COLO829 (cell line): ENCODE measurements at regions not wholly inside any gene's neighbourhood (a gene's known extent, or its start where the extent isn't known, plus 50 kb on each side); places are given as distances from the start of the nearest gene placed in this dataset.
"Not testable (repeated sequence)": the region's sequence is repeated elsewhere in the genome, so short reads cannot be mapped to it uniquely, and the experiment has no call there.

Experiments used
- DNase-seq: peaks from one replicate; pipeline ENCODE4 v3.0.0; 2012; ENCODE audit warnings: low spot score

DNA sequence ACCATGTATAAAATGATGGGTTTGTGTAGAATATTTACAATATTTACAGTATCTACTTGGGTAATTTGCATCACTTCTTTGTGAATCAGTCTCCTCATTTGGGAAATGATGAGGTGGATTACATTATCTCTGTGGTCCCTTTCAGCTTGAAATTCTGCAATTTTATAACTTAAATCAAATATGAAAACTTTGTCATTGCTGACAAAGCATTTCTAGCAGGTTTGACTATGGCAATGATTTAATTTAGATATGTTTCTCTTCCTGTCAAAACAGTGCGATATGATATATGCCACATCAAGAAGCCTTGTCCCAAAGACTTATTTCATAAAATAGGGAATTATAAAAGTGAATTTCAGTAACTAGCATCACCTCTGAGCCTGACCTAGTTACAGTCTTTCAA lies 315.8 kb upstream of the MEIS2 start:
- DNase-seq, result no peak

DNA sequence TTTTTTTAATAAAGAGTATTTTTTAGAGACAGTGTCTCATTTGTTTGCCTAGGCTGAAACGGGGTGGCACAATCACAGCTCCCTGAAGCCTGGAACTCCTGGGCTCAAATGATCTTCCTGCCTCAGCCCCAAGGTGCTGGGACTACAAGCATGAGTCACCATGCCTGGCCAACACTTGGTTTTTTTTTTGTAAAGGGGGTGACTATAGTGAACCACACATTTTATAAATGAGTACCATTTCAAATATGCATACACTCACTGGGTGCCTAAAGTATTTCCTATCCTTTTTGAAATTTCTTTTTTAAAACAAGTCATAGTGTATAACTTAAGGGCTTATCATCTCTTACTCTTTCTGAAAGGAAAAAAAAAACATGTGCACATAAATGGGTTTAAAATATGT lies 325.2 kb upstream of the MEIS2 start:
- DNase-seq, result no peak

DNA sequence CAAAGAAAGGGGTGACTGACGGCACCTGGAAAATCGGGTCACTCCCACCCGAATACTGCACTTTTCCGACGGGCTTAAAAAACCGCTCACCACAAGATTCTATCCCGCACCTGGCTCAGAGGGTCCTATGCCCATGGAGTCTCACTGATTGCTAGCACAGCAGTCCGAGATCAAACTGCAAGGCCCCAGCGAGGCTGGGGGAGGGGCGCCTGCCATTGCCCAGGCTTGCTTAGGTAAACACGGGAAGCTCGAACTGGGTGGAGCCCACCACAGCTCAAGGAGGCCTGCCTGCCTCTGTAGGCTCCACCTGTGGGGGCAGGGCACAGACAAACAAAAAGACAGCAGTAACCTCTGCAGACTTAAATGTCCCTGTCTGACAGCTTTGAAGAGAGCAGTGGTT lies 327.0 kb upstream of the MEIS2 start:
- not testable (repeated sequence) for DNase-seq

DNA sequence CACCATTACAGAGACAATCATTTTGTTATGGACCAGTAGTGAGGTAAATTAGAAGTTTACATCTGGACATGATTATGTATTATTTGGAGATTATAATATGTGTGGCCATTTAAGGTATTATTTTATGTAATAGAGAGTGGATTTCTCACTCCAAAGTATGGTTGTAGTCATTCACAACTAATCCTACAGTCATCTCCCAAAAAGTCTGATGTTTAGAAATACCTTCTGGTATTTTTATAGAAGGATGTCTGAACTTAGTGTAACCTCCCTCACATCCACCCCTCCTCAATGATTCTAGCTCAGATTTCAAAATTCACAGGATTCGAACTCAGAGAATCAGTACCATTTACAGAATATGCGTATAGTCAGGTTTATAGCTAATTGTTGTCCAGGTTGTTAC lies 346.6 kb upstream of the MEIS2 start:
- DNase-seq, result no peak

DNA sequence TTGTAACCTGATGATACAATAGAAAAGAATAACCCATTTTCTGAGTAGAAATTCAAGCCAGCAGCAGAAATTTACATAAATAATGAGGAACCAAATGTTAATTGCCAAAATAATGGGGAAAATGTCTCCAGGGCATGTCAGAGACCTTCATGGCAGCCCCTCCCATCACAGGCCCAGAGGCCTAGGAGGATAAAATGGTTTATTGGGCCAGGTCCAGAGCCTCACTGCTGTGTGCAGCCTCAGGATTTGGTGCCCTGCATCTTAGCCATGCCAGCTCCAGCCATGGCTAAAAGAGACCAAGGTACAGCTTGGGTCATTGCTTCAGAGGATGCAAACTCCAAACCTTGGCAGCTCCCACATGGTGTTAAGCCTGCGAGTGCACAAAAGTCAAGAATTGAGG lies 352.1 kb upstream of the MEIS2 start:
- DNase-seq, result no peak

DNA sequence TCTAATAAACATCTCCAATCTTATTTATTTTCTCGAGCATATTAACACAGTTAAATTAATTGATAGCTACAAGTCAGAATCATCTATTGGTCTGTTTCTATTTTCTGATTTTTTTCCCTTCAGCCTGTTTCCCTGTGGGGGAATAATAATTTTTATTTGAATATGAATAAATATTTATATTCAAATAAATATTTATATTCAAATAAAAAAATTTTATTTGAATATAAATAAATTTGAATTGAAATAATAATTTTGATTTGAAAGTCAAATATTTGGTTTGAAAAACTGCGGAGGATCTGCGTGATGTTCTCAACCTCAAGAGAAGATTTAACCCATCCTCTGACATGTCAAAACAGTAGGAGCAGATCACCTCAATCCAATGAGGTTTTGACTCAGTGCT lies 380.1 kb upstream of the MEIS2 start:
- DNase-seq, result no peak

DNA sequence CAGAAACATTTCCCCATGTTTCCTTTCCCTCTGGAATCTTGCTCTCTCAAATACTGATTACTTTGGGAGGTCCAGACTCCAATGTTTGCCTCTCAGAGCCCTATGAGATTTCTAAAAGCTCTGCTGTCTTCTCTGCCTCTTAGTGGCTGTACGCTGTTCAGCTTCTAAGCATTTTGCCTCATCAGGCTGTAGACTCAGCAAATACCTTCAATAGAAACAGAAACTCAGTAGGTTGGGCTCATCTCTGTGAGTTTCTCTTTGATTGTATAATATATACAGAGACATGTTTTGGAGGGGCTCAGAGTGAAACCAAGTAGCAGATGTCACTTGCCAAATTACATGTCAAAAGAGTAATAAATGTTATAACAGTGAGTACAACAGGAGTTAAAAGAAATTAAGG lies 380.8 kb upstream of the MEIS2 start:
- no peak for DNase-seq

DNA sequence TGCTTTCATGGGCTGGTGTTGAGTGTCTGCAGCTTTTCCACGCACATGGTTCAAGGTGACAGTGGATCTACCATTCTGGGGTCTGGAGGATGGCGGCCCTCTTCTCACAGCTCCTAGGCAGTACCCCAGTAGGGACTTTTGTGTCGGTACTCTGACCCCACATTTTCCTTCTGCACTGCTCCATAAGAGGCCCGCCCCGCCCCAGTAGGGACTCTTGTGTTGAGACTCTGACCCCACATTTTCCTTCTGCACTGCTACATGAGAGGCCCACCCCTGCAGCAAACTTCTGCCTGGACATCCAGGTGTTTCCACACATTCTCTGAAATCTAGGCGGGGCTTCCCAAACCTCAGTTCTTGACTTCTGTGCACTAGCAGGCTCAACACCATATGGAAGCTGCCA lies 383.4 kb upstream of the MEIS2 start:
- DNase-seq, result no peak

DNA sequence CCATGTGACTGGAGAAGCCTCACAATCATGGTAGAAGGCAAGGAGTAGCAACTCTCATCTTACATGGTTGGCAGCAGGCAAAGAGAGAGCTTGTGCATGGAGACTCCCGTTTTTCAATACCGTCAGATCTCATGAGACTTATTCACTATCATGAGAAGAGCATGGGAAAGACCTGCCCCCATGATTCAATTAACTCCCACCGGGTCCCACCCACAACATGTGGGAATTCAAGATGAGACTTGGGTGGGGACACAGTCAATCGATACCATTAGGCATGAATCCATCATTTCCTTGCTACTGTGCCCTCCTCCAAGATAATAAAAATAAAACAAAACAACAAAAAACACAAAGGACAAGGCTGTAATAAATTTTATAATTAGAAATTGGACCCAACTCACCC lies 384.7 kb upstream of the MEIS2 start:
- DNase-seq, result no peak

DNA sequence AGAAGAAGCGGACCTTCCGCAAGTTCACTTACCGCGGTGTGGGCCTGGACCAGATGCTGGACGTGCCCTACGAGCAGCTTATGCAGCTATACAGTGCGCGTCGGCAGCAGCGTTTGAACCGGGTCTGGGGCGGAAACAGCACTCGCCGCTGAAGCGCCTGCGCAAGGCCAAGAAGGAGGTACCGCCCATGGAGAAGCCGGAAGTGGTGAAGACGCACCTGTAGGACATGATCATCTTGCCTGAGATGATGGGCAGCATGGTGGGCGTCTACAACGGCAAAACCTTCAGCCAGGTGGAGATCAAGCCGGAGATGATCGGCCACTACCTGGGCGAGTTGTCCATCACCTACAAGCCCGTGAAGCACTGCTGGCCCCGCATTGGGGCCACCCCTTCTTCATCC lies 390.4 kb upstream of the MEIS2 start:
- DNase-seq, result no peak

DNA sequence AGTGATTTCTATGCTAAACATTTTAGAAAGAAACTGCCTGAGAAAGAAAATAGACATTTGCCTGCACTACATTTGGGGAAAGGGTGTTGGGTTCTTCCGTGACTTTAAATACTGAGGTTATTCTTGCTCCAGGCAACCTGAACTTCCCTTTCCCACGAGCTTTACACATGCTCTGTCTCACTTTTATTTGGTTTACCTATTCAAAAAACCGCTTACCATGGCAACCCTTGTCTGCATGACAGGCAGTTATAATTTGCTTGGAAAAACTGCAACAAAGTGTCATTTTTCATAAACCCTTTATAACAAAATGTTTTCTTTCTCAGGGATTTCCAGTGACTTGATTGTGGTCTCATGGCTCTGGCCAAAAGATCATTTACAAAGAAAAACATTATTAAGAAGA lies 416.3 kb upstream of the MEIS2 start:
- no peak for DNase-seq

DNA sequence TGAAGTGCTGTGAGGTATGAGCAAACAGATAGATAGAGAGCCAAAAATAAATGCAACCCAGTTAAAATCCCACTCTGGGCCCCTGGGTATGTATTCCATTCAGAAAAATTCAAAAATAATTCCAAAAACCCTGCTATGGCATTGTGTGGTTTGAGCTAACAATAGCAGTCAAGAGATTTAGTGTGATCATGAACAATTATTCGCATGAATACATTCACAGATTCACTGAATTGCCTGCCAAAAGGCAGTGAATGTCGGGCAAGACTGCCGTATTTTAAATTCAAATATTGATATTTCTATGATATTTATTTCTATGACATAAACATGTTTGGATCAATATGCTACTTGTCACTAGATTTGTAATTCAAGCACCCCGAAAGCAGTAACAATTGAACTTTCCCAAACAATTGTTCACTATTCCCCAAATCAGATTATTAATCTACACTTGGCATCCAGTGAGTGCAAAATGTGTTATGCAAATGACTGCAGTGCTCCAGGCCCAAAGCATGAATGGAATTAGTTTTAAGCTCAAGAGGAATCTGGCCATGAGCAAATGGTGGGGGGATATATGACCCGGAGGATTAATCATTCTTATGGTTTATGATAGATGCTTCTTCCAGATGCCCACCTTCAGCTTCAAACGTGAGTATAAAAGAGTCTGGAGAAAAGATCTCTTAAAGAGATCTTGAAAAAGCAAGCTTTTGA lies 417.0 kb upstream of the MEIS2 start:
- no peak for DNase-seq

DNA sequence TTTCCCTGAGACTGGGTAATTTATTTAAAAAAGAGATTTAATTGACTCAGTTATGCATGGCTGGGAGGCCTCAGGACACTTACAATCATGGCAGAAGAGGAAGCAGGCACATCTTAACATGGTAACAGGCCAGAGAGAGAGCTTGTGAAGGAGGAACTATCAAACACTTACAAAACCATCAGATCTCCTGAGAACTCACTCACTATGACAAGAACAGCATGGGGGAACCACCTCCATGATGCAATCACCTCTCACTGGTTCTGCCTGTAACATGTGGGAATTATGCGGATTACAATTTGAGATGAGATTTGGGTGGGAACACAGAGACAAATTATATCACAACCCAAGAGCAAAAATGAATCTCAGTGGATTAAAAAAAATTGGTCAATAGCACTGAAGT lies 416.0 kb upstream of the TMCO5A start:
- no peak for DNase-seq

DNA sequence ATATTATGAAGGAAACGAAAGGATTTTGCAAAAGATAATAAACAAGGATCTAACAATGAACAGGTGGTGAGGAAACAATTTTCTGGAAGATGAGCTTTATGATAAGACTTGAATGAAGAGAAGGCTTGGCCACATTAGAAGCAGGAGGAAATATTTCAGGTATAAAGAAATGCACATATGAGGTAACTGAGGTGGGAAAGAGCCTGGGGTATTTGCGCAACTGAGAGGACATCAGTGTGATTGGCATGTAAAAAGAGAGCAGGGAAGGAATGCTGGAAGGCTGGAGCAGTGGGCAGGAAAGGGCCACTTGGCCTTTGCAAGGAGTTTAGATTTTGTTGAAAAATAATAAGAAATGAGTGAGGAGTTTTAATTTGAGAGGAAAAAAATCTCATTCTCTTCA lies 414.4 kb upstream of the TMCO5A start:
- DNase-seq, result no peak

DNA sequence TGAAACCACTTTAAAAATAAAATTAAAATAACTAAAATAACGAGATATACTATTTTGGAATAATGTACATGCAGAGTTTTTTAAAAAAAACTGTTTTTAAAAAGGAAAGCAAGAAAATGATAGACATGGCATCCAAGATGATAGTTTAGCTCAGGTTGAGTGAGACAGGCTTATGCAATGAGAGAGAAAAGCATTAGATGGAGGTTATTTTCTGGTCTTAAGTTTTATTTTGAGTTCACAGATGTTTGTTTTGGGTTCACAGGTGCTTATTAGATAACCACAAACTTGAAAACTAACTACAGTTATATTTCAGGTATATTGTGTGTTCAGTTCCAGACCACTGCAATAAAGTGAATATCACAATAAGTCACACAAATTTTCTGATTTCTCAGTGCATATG lies 413.6 kb upstream of the TMCO5A start:
- DNase-seq, result no peak

DNA sequence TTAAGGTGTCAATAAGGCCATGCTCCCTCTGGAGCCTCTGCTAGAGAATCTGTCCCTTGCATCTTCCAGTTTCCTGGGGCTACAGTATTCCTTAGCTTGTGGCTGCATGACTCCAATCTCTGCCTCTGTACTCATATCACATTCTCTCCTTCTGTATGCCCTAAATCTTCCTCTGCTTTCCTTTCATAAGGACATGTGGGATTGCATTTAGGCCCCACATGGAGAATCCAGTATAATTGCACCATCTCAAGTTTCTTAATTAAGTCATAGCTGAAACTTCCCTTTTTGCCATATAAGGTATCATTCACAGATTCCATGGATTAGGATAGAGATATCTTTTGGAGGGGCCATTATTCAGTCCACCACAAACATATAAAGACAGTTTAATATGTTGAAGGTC lies 409.8 kb upstream of the TMCO5A start:
- DNase-seq, result no peak

DNA sequence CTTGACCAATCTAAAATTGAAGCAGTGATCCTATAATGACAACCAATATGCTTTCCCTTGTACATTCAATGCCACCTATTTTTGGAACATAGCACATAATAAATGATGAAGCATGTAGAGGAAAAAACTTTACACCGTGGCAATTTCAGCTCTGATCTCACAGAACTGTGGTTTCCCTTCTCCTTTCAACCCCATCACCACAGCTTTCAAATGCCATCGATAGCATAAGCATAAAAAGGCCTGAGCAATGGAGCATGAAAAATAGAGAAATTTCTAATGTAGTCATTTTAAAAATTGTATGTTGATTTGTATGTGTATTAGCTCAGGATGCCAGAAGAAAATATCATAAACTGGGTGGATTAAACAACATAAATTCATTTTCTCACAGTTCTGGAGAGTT lies 406.0 kb upstream of the TMCO5A start:
- no peak for DNase-seq

DNA sequence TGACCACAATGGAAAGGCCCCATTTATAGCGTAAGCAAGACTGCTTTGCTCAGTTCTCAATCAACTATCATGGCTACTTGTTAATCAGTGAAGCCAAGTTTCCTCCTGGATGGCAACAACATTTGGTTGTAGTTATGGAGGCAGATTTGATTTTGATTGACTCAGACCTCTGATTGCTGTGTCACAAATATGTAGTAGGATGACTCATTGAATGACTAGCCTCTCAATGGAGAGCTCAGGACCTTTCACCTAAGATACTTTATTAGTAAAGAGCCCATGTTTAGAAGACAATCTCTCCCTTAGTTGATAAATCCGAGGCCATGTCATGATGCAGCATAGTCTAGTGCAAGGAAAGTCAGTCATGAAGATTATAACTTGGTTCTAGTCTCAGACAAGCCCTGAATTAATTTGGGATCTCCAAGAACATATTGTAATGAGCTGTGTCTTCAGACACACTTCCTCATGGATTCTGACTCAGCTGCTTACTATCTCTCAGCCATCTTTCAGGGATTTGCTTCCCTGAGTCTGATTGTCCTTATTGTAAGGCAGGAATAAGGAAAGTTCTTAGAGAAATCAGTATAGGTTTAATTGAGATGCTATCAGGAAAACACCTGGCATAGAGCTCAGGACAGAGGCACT lies 397.4 kb upstream of the TMCO5A start:
- DNase-seq, result no peak

DNA sequence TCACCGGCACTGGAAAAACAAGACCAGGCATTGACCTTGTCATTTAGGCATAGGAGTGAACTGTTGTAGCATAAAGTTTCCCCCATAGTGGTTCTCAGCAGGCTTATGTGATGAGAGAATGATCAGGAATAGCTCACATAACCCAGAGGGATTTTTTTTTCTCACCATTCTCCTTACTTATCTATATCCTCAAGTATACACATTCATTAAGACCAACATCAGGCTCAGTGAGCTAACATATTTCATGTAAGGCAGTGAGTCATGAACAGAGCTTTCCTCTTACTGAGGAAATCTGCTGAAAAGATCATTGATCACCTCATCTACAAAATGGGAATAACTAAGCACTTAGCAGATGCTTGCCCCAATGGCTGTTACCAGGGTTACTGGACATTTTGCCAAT lies 396.6 kb upstream of the TMCO5A start:
- no peak for DNase-seq

DNA sequence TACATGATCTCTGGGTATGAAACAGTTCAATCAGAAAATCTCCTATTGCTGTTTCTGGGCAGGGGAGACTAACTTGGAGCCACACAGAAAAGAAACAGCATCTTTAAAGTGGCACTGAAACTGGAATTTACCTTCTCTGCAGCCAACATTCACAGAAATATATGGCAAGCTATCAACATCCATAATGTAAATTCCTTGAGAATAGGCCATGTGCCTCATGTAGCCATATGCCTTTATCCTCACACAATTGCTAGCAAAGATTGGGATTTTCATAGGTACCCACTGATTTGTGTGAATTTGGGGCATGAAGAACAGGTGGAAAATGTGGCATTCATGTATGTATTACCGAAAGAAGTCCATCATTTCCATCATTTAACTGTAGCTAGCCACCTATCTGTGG lies 386.3 kb upstream of the TMCO5A start:
- DNase-seq, result no peak

DNA sequence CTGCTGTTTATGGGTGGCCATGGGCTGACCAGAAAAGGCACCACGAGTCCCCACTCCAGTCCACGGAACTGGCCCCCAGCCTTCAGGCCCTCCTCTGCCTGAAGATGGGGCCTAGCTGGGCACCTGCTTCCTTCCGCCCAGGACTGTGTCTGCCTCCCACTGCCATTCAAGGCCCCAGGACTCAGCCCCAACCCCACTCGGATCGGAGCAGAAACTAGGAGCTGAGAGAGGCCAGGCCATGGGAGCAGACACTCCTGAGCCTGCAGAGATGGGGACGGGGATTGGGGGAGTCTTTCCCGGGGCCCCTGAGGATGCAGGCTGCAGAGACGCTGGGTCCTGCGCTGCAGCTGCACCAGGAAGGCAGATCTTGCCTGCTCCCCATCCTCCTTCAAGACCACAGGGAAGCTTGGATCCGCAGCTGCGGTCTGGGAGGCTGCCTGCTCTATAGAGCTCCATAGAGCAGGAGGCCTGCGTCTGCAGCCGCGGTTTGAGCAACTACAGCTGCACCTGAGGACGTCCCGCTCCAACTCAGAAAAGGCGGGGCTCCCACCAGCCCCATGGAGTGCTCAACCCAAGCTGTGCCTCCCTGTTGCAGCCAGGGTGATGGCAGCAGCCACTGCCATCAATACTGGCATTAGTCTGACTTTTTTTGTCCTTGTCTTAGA lies 383.9 kb upstream of the TMCO5A start:
- DNase-seq, result no peak

DNA sequence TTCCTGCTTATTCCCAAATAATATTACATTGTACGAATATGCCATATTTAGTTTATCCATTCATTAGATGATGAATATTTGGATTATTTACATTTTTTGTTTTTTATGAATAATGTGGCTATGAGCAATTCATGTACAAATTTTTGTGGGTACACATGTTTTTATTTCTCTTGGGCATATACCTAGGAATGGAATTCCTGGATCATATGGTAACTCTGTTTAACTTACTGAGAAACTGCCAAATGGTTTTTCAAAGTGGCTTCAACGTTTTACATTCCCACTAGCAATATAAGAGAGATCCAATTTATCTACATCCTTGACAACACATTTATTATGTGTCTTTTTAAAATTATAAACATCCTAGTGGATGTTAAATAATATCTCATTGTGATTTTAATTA lies 362.0 kb upstream of the TMCO5A start:
- DNase-seq, result no peak

DNA sequence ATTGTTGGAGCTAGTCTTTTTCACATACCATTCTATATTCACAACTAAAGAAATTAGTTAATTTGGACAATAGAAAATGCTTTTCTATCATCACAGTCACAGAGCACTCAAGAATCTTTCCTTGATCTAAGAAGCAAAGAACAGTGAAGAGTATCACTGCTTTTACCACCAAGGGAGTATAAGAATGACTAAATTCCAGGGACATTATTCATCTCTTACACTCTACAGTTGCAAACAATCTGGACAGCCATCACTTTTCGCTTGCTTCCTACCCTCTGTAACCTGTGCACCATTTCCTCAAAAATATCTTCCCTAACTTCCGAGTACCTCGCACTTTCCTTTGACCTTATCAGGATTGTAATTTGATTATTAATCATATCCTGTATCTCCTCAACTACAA lies 359.5 kb upstream of the TMCO5A start:
- no peak for DNase-seq

DNA sequence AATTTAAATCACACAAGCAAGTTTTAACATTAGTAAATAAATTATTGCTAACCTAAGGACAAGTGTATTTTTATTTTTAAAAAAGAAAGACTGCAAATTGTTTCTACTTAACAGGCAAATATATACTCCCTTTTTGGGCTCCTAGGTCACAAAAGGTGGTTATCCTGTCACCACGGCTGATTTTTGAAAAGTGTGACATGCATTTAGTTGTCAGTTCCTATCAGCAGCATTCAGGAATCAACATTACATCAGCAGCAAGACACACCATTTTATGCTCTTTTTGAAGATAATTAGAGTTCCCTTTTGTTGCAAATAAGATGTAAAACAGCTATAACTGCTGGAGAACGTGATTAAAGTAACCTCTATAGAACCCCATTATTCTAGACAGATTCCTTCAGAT lies 357.5 kb upstream of the TMCO5A start:
- DNase-seq, result no peak
